ENCODE measurements at regions not wholly inside any gene's neighbourhood (a gene's known extent, or its start where the extent isn't known, plus 50 kb on each side); places are given as distances from the start of the nearest gene placed in this dataset.

- no peak for TF ChIP-seq CTCF (IDR thresholded peaks at IDR 0.05)
- TF ChIP-seq POLR2AphosphoS5 (IDR thresholded peaks at IDR 0.05): no peak
Observed at GRCh38 chr2:35035883-35036282, 1319.7 kb upstream of the CRIM1 start.

Measured in prostate gland (tissue), 2 donors.